Ishikawa (cell line): ENCODE measurements at regions not wholly inside any gene's neighbourhood (a gene's known extent, or its start where the extent isn't known, plus 50 kb on each side); places are given as distances from the start of the nearest gene placed in this dataset.

Experiments used
- CEBPB ChIP-seq: IDR thresholded peaks from 2 replicates; pipeline ENCODE4 v1.6.1; 2012
- EP300 ChIP-seq: IDR thresholded peaks from 2 replicates; pipeline ENCODE4 v1.6.1; 2012; ENCODE audit warnings: borderline replicate concordance
- MAX ChIP-seq: IDR thresholded peaks from 2 replicates; pipeline ENCODE4 v1.6.1; 2012
- NFIC ChIP-seq: IDR thresholded peaks from 2 replicates; pipeline ENCODE4 v1.6.1; 2012
- RAD21 ChIP-seq: IDR thresholded peaks from 2 replicates; pipeline ENCODE4 v1.6.1; 2012; ENCODE audit warnings: low read depth
- TAF1 ChIP-seq: IDR thresholded peaks from 2 replicates; pipeline ENCODE4 v1.6.1; 2012; ENCODE audit warnings: low read depth, mild to moderate bottlenecking
- TEAD4 ChIP-seq: IDR thresholded peaks from 2 replicates; pipeline ENCODE4 v1.6.1; 2012
- YY1 ChIP-seq: IDR thresholded peaks from 2 replicates; pipeline ENCODE4 v1.6.1; 2012; ENCODE audit warnings: low read depth
- TF ChIP-seq, protein P1 (sequence below): IDR thresholded peaks from 2 replicates; pipeline ENCODE4 v1.6.1; 2012; ENCODE audit warnings: low read depth, mild to moderate bottlenecking

- no peak for TF ChIP-seq CEBPB
- TF ChIP-seq RAD21 = no peak
- no peak for TF ChIP-seq MAX
- TF ChIP-seq EP300 = no peak
- TF ChIP-seq, protein P1, sequence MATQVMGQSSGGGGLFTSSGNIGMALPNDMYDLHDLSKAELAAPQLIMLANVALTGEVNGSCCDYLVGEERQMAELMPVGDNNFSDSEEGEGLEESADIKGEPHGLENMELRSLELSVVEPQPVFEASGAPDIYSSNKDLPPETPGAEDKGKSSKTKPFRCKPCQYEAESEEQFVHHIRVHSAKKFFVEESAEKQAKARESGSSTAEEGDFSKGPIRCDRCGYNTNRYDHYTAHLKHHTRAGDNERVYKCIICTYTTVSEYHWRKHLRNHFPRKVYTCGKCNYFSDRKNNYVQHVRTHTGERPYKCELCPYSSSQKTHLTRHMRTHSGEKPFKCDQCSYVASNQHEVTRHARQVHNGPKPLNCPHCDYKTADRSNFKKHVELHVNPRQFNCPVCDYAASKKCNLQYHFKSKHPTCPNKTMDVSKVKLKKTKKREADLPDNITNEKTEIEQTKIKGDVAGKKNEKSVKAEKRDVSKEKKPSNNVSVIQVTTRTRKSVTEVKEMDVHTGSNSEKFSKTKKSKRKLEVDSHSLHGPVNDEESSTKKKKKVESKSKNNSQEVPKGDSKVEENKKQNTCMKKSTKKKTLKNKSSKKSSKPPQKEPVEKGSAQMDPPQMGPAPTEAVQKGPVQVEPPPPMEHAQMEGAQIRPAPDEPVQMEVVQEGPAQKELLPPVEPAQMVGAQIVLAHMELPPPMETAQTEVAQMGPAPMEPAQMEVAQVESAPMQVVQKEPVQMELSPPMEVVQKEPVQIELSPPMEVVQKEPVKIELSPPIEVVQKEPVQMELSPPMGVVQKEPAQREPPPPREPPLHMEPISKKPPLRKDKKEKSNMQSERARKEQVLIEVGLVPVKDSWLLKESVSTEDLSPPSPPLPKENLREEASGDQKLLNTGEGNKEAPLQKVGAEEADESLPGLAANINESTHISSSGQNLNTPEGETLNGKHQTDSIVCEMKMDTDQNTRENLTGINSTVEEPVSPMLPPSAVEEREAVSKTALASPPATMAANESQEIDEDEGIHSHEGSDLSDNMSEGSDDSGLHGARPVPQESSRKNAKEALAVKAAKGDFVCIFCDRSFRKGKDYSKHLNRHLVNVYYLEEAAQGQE = no peak
- no peak for TF ChIP-seq NFIC
- no peak for TF ChIP-seq TEAD4
- no peak for TF ChIP-seq TAF1
- TF ChIP-seq YY1 = no peak
Measured at GRCh38 chr20:20939006-20939405, 167.2 kb downstream of the LINC00237 start.
